ENCODE measurements at regions not wholly inside any gene's neighbourhood (a gene's known extent, or its start where the extent isn't known, plus 50 kb on each side); places are given as distances from the start of the nearest gene placed in this dataset.

DNA sequence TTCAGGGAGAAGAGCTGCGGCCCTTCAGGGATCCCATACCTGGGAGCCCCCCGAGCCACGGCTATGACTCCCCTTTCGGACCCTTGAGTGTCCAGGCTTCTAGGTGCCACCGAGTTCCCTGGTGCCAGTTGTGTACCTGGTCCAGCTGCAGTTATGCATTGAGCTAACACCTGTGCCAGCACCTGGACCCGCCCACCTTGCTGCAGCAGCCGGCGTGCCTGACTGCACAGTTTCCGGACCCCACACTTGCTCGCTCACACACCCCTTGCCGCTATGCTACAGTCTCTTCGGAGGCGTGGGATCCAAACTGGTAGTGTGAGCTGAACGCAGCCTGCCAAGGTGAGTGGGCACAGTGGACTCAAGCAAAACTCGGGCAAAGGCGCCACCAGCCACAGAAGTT is 284.5 kb upstream of the ROBO1 start:
- DNase-seq (ENCODE audit: low spot score): no peak

DNA sequence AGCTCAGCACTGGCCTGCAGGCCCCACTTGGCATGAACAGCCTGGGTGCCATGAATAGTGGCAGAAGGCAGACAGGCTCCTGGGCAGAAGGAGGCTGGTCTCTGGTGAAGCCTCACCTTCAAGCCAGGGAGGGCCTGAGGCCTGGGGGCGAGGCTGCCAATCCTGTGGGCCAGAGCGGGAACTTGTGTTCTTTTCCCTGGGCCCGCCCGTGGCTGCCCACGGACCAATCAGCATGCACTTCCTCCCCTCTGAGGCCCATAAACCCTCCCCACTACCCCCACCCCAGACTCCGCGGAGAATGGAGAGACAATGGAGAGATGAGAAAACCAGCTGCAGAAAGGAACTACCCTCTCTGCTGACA is 283.8 kb upstream of the ROBO1 start:
- DNase-seq (ENCODE audit: low spot score): no peak

DNA sequence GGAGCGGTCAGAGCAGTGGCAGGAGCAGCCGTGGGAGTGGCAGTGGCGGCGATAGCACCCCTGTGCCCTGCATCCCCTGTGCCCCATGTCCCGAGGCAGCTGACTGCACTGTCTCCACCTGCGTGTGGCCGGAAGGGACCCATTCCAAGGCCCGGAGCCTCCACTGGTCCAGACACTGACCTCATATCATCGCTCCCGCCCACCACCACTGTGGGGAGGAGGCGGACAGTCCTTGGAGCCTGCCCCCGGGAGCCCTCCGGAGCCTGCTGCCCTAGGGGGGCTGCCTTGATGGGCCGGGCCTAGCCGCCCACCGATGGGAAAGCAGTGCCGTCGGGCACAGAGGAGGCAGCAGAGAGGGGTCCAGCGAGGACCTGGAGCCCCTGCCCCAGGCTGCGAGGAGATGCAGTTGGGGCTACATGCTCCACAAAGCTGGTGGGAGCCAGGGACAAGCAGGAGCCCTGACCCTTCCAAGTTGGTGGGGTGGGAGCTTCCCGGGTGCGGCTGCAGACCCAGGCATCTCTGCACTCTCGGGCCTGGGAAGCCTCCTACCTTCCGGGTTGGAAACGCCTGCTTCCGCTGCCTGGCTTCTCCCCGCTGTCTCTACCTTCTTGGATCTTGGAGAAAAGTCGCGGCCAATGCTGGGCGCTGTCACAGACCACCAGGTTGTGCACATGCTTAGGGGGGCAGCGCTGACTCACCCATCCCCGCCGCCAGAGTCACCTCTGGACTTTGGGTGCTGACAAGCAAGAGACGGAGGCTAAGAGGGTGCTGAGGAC is 283.2 kb upstream of the ROBO1 start:
- no peak for DNase-seq (ENCODE audit: low spot score)

DNA sequence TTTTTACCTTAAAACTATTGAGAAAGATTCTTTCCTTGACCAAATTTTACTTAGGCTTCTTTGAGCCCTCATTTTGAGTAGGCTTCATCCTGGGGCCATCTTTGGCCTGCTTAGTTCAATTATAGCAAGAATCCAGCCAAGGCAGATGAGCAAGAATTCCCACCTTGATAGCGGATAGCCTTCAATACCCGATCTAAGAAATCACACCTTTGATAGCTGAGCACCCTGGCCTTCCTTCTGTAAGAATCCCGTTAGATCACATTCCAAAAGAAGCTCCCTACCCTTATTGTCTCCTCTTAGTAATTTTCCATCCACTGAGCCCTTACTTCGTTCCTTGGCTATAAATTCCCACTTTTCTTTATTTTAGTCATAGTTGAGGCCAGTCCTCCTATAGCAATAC is 275.4 kb upstream of the ROBO1 start:
- DNase-seq (ENCODE audit: low spot score): no peak

DNA sequence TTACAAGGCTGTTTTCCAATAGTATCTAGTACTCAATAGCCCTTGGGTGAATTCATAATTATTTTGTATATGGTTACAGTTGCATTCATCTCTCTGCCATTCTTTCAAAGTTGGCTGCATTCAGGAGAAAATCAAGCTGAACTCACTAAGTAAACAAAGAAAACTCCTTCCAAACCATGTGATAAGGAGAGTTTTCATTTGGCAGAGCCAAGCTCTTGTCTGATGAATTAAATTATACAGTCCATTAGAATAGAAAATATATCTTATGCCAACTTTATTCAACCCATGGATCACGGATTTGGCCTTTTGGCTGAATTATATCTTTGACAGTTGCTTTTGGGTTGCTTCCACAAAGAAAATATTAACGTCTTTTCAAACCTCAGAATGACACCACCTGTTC is 272.3 kb upstream of the ROBO1 start:
- no peak for DNase-seq (ENCODE audit: low spot score)

DNA sequence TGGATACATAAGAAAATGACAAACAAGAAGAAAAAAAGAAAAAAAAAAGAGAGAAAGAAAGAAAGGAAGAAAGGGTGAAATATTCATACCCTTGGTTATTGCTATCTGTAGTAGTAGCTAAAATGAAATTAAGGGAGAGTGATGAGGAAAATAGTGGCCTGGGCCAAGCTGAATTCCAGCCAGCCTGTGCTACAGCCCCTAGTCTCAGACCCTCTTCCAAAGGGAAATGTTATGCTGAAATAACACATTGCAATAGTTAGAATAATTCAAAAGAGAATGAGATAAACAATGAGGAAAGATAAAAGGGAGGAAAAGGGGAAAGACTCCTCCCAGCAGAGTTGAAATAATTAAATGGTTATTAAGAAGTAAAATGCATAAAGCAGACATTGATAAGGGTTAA is 268.4 kb upstream of the ROBO1 start:
- no peak for DNase-seq (ENCODE audit: low spot score)

DNA sequence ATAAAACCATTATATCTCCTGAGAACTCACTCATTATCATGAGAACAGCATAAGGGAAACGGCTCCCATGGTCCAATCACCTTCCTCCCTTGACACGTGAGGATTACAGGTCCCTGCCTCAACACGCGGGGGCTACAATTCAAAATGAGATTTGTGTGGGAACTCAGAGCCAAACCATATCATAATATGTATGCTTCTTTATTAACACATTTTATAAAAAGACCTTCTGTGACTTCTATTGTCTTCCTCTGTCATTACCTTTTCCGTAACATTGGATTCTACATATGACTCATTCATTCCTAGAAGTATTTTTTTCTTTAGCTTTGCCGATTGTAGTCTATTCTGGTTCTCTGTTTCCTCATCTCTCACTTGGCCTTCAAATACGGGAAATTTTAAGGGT is 267.2 kb upstream of the ROBO1 start:
- DNase-seq (ENCODE audit: low spot score): no peak

DNA sequence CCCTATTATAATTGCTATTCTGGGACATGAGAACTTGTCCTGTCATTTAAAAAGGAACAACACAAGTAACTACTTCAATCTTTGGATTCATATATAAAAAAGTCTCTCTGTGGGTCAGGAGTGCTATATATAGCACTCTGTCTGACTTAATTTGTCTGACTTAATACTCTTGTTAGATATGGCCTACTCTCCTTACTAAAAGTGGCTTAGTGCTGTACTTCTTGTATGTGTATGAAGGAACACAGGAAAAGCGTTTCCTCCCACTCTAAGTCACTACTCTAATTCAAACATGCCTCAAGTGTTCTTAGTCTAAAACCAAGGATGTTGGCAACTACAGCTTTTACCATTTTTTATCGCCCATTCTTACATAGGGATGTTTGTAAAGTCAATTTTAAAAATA is 255.2 kb upstream of the ROBO1 start:
- DNase-seq (ENCODE audit: low spot score): no peak

DNA sequence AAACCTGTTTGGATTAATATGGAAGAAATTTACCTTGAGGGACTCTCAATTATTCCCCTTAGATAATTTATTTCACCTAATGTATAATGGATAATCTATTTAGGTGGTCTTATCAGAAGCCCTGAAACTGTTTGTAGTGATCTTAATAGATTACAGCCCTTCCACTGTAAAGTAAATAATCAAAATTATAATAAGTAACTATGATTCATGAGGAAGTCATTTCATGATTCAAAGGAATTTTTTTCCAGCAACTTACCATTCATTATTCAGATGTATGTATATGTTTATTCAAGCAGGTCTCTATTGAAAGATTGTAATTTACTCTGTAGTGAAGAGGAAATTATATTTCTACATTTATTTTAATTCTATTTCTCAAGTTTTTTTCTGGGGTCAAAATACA is 250.6 kb upstream of the ROBO1 start:
- no peak for DNase-seq (ENCODE audit: low spot score)

DNA sequence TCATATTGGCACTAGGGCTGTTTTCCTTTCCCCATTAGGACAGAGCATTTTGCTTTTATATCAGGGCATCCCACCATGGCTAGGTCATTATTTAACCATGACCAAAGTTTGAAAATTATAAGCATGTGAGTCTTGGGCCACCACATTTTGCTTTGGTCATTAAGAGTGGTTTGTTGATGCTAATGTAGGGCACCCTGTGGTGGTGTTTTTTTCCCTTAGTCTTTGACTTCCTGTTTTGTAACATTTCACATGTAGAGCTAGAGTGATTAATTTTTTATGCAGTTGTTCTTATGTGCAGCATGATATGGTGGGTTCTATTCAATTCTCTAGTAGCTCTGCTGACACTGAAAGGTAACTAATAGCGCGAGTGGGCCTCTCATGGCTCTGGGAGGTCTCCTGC is 249.6 kb upstream of the ROBO1 start:
- no peak for DNase-seq (ENCODE audit: low spot score)

DNA sequence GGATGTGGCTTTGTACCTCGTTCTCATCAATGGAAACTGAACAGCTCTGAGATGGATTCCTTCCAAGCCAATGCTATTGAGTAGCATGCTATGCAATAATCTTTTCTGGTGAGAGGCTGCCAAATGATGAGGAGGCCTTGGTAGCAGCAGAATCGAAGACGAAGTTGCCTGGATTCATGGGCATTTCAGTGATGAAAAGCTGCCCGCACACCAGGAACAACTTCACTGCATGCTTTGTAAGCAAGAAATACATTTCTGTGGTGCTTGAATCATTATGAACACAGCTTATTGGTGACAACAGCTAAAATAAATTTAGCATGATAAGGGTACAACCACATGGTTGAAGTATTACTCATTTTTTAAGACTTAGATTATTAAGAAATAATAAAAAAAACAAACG is 246.8 kb upstream of the ROBO1 start:
- DNase-seq (ENCODE audit: low spot score): no peak

DNA sequence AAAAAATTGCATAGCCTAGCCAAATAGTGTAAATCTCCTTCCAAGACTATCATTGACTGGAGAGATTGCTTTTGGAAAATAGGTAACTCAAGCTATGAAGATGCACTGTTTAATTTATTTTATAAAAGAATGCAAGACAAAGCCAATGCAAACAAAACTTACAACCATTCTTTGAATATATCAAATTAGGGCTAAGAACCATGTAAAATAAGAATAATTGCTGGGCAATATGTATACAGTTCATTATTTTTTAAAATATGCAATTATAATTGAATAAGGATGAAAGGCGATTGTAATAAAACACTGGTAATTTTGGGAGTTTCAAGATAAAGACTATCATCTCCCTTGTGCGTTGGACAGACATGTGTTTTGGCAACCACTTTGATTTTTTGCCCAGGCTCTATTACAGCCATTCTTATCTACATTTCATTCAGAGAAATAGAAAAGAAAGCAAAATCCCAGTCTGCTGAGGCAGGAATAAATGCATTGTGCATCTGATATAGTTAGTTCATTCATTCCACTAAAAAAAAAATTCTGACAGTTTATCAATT is 242.3 kb upstream of the ROBO1 start:
- no peak for DNase-seq (ENCODE audit: low spot score)

DNA sequence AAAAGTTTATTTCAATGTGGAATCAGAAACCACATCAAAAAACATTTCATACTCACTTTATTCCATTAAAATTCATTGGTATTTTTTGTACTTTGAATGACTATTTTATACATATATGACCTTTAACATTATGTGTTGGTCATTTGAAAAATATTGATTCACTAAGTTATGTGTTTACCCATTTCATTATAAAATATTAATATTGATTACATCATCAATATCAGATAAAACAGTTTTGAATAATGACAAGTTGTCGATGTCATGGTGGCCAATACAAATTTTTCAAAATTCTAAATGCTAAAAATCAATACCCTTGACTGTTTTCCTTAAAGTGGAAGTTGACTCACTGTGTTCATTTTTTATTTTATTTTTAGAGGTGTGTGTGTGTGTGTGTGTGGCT is 239.7 kb upstream of the ROBO1 start:
- no peak for DNase-seq (ENCODE audit: low spot score)

DNA sequence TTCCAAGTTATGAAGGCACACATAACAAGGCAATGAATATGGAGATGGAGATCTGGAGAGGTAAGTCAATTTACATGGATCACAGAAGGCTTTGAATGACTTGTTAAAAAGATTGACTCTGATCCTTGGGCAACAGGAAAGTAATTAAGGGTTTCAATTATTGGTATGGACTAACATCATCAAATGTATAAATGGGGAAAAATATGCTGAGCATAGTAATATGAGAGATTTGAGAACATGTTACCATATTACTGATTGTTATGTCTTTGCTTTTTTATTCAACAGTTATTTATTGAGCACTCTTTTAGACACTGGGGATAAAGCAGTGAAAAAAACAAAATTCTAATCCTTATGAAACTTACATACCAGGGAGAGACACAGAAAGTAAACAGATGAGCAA is 238.5 kb upstream of the ROBO1 start:
- no peak for DNase-seq (ENCODE audit: low spot score)

DNA sequence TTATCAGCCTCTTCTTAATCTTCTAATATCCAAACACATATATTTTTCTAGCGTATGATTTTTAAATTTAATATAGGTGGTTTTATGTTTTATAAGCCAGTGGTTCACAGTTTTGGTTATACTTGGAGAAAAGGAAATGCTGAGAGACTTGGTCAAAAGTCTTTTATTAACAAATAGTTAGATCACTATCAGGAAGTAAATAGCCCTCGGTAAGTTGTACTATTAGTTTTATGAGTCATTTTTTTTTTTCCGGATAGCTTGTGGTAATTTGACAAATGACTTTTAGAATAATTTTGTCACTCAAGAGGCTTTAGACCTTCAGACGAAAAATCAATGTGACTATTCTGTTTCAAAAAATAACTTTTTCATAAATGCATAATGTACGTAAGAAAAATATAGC is 232.2 kb upstream of the ROBO1 start:
- no peak for DNase-seq (ENCODE audit: low spot score)

DNA sequence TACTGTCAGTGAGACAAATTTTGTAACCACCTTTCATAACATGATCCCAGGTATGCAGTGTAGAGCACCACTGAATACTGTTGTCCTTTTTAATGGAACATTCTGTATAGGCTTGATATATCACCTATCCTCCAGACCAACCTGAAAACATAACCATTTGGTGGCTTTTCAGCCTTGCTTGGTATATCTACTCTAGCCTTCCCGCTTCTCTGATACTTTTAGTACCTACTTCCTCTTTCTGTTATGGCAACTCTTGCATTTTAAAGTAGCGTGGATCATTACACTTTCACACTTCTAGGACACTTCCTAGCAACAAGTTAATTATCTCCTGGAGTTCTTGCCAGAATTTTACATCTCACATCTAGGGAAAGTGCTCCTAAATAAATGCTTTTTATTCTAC is 226.6 kb upstream of the ROBO1 start:
- no peak for DNase-seq (ENCODE audit: low spot score)

DNA sequence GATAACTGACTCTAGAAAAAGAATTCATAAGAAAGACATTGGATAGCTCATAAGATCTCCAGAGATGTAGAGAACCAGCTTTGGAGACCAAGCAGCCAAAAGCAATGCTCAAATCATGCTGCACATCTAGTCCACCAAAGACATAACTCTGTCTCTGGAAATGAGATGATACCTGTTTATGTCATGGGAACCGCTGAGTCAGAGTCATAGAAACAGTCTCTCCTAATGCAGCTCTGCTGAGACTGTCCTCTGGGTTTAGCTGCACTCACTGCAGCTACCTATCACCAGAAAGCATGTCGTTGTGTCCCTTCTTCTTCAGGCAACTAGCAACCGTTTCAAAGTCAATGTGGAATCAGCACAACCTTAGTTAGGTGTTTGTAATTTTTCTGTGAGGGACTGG is 218.5 kb upstream of the ROBO1 start:
- DNase-seq (ENCODE audit: low spot score): no peak

DNA sequence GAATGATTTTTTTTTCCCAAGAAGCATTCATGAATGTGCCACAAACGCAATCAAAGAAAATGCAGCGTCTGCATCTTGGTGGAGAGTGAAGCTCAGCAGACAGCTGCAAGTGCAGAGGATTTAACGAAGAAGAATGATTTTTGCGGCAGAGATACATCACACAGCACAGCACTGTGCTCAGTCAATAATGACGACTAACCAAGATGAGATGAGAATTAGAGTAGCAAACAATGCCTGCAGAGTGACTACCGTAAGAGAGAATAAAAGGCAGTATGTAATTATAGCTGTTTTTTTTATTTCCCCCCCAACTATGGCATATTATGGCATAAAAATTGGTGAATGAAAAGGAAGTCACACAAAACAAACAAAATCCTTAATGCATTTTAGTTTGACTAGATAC is 218.0 kb upstream of the ROBO1 start:
- DNase-seq (ENCODE audit: low spot score): no peak

DNA sequence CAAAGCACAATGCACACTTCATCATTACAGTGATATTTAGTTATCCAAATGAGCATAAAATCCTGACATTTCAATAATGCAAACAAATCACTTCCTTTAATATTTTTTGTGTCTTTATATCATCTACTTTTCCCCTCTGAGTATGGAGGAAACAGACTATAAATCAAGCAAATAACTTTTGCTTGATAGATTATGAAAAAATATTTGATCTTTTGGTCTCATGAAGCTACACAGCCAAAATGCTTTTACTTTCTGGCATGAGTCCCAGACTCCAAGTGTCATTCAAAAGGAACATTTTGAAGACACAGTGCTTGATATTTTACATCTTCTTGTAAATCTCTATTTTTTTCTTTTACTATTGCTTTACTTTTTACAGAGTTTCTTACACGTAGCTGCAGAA is 215.3 kb upstream of the ROBO1 start:
- no peak for DNase-seq (ENCODE audit: low spot score)

DNA sequence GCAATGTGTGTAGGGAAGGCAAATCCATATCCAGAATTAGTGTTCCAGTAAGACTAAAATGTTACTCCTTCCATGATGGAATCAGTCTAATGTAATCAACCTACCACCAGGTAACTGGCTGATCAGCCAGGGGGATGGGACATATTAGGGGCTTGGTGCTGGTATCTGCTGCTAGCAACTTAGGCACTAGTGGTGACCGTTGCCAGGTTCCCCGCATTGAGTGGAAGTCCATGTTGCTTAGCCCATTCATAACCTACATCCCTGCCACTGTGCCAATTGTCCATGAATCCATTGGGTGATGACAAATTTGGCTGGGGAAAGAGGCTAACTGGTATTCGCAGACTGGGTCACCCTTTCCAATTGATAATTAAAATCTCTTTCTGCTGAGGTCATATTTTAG is 212.2 kb upstream of the ROBO1 start:
- DNase-seq (ENCODE audit: low spot score): no peak

DNA sequence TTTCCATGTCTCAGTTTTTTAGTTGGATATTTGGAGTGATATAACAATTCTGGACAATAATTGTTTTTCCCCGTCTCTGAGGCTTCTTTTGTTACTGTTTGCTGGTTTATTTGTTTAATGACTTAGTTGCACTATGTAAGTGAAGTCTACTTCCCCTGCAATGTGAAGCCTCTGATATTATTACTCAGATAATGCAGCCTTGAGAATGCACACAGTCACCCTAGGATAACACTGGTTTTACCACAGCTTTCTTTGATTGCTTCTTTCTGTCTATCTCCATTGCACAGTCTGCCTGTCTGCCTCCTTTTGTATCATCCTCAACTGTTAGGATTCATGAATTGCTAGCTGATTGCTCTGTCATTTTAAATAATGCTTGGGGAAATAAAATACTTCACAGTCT is 208.7 kb upstream of the ROBO1 start:
- no peak for DNase-seq (ENCODE audit: low spot score)

DNA sequence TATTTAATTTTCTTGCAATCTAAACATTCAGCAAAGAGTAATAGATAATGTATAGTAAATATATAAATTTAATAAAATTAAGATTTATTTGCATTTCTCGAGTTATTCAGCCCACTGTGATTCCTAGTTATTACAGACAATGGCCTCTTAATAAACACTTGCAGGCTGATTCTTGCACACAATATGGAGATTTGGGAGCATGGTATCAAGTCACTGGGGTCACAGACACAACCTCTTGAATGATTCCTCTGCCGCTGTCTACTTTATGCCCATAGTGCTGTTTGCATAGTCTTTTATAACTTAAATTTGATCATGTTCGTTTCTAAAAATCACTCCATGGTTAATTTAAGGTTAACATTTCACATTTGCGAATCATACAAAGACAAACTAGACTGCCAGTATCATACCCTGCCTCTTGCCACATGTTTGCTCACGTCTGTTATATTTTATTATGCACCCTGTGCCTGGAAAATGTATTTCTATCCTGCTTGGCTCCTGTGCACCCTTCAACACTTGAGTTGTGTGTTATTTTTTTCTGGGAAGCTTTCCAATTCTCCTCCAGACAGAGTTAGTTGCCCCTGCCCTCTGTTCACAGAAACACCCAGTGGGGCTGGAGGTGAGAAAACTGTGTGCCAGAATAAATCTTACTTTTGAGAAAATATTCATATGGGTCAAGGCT is 206.3 kb upstream of the ROBO1 start:
- DNase-seq (ENCODE audit: low spot score): no peak

DNA sequence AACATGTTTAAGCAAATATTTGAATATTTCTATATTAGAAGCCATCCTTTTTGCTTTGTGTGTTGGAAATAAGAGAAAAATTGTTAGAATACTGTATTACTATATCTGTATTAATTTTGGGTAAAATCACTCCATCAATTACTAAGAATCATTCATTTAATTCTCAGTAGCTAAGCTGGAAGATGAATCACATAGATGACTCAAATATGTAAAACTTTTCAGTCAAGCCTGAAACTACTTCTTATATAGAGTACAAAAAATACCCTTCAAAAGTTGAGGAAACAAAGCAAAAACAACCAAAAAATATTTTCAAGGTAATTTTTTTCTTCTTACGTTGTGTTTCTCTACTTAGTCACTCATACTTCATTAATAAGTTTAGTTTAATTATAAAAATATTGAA is 205.7 kb upstream of the ROBO1 start:
- DNase-seq (ENCODE audit: low spot score): no peak

DNA sequence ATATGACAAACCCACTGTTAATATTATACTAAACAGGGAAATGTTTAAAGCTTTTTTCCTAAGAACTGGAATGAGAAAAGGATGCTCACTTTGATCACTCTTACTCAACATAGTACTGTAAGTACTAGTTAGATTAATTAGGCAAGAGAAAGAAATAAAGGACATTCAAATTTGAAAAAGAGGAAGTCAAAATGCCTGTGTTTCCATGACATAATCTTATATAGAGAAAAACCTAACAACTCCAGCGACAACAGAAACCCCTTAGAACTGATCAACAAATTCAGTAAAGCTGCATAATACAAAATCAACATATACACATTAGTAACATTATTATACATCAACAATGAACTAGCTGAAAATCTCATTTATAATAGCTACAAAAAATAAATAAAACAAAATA is 200.6 kb upstream of the ROBO1 start:
- no peak for DNase-seq (ENCODE audit: low spot score)
